PFSK-1 (cell line): ENCODE measurements at regions not wholly inside any gene's neighbourhood (a gene's known extent, or its start where the extent isn't known, plus 50 kb on each side); places are given as distances from the start of the nearest gene placed in this dataset.

ENCODE experiments used
- FOXP2 ChIP-seq: optimal IDR thresholded peaks from 2 replicates; pipeline ENCODE3; 2011; ENCODE audit warnings: borderline replicate concordance, control low read depth, inconsistent platforms; ENCODE audit not compliant: insufficient read depth; ENCODE audit errors: extremely low read length, extremely low read depth
- POLR2AphosphoS5 ChIP-seq: IDR thresholded peaks from 2 replicates; pipeline ENCODE4 v1.6.1; 2012; ENCODE audit warnings: low read depth, mild to moderate bottlenecking, control low read depth, low read length, moderate library complexity
- SIN3A ChIP-seq: IDR thresholded peaks from 2 replicates; pipeline ENCODE4 v1.6.1; 2012; ENCODE audit warnings: mild to moderate bottlenecking, low read length, moderate library complexity, borderline replicate concordance; ENCODE audit not compliant: insufficient read depth
- TAF1 ChIP-seq: IDR thresholded peaks from 2 replicates; pipeline ENCODE4 v1.6.1; 2012; ENCODE audit warnings: low read length, control low read depth, borderline replicate concordance; ENCODE audit not compliant: insufficient read depth
- TF ChIP-seq, protein P1 (sequence below), 2 experiments: IDR thresholded peaks; 2 replicates each; pipeline versions ENCODE4 v1.6.1 to v1.8.0; 2011 to 2012; ENCODE audit warnings: low read depth in 2 of 2, low read length in 2 of 2, control low read depth in 1 of 2, inconsistent platforms in 1 of 2, mild to moderate bottlenecking in 1 of 2, moderate library complexity in 1 of 2; ENCODE audit not compliant: insufficient read depth in 1 of 2

GRCh38 chr3:4011166-4011565 lies 211.9 kb downstream of the LRRN1 start:
- TF ChIP-seq SIN3A (no peak), TAF1 (no peak), POLR2AphosphoS5 (no peak), FOXP2 (no peak)
- TF ChIP-seq, protein P1, sequence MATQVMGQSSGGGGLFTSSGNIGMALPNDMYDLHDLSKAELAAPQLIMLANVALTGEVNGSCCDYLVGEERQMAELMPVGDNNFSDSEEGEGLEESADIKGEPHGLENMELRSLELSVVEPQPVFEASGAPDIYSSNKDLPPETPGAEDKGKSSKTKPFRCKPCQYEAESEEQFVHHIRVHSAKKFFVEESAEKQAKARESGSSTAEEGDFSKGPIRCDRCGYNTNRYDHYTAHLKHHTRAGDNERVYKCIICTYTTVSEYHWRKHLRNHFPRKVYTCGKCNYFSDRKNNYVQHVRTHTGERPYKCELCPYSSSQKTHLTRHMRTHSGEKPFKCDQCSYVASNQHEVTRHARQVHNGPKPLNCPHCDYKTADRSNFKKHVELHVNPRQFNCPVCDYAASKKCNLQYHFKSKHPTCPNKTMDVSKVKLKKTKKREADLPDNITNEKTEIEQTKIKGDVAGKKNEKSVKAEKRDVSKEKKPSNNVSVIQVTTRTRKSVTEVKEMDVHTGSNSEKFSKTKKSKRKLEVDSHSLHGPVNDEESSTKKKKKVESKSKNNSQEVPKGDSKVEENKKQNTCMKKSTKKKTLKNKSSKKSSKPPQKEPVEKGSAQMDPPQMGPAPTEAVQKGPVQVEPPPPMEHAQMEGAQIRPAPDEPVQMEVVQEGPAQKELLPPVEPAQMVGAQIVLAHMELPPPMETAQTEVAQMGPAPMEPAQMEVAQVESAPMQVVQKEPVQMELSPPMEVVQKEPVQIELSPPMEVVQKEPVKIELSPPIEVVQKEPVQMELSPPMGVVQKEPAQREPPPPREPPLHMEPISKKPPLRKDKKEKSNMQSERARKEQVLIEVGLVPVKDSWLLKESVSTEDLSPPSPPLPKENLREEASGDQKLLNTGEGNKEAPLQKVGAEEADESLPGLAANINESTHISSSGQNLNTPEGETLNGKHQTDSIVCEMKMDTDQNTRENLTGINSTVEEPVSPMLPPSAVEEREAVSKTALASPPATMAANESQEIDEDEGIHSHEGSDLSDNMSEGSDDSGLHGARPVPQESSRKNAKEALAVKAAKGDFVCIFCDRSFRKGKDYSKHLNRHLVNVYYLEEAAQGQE (IDR thresholded peaks at IDR 0.05; ENCODE audit: insufficient read depth in 1 of 2, low read depth in 2 of 2, low read length in 2 of 2) = no peak
